GM19043 (cell line): ENCODE measurements at regions not wholly inside any gene's neighbourhood (a gene's known extent, or its start where the extent isn't known, plus 50 kb on each side); places are given as distances from the start of the nearest gene placed in this dataset.

Experiments
- ATAC-seq: cut with Tn5 transposase; IDR thresholded peaks from one replicate; pipeline ENCODE4 v1.9.1; 2021; ENCODE audit warnings: low read depth; ENCODE audit not compliant: unreplicated experiment

DNA sequence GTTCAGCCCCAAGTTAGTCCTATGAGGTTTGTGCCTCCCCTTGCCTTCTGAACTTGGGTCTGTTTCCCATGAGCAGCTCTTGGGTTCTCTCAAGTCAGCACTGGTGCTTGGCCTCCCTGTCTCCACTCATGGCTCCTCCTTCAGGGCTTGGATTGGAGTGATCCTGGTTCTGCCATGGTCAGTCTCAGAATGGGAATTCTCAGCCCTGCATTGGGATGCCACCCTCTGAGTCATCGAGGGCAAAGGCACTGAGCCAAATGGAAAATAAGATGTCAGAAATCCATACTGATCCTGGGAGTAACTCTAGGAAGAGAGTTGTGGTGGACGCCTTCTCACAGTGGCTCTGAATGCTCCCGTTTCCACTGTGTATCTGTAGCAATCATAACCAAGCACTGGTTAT is 233.4 kb upstream of the HABP2 start:
- no peak for ATAC-seq

DNA sequence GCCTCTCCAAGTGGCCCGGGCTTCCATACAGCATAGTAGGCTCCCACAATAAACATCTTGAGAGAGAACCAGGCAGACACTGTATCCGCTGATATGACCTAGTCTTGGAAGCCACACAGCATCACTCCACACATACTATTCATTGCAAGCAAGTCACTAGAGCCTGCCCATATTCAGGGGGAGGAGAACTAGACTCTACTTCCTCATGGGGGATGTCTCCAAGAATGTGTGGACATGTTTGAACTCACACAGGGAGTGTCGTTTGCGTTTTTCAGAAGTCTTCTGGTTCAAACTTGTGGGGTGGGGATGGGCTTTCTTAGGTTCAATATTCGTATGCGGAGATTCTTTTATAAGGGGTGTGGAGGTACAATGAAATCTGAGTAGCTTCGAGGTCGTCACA is 232.6 kb upstream of the HABP2 start:
- ATAC-seq: no peak

- no peak for ATAC-seq
These were observed 231.9 kb upstream of the HABP2 start for GRCh38 chr10:113320987-113321386.

DNA sequence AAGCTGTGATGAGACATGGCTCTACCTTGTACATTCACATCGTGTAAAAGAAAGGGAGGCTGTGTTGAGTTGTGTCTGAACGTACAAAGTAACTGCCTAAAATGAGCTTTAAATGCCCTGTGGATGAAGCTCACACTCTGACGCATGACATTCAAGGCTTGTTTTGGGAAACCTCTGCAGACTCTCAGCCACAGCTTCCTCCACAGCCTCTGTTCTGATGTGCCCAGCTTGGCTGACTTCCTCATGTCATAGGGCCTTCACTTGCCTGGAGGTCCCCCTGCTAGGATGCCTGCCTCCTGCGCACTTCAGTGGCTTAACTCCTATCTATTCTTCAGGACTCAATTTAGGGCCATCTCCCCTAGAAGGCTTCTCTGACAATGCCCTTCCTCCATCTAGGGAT is 230.0 kb upstream of the HABP2 start:
- ATAC-seq: no peak

- ATAC-seq: no peak
These were observed 228.9 kb upstream of the HABP2 start for GRCh38 chr10:113323985-113324384.

GRCh38 chr10:113326160-113327111 is 226.4 kb upstream of the HABP2 start:
- ATAC-seq: peak; percentile 91

- no peak for ATAC-seq
These were observed 223.7 kb upstream of the HABP2 start for GRCh38 chr10:113329121-113329596.

GRCh38 chr10:113331961-113332360 is 220.9 kb upstream of the HABP2 start:
- no peak for ATAC-seq

DNA sequence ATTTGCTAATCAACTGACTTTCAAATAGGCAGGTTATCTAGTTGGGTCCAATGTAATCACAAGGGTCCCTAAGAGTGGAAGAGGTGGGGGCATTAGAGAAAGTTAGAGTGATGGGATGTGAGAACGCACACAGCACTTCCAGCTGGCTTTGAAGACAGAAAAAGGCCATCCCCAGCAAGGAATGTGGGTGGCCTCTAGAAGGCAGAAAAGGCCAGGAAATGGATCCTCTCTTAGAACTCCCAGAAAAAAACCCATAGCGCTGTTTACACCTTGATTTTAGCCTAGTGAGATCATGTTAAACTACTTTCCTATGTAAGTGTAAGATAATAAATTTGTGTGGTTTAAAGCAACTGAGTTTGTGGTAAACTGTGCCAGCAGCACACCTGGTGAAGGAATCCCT is 219.5 kb upstream of the HABP2 start:
- ATAC-seq: no peak

GRCh38 chr10:113335592-113335991 is 217.3 kb upstream of the HABP2 start:
- ATAC-seq: no peak

DNA sequence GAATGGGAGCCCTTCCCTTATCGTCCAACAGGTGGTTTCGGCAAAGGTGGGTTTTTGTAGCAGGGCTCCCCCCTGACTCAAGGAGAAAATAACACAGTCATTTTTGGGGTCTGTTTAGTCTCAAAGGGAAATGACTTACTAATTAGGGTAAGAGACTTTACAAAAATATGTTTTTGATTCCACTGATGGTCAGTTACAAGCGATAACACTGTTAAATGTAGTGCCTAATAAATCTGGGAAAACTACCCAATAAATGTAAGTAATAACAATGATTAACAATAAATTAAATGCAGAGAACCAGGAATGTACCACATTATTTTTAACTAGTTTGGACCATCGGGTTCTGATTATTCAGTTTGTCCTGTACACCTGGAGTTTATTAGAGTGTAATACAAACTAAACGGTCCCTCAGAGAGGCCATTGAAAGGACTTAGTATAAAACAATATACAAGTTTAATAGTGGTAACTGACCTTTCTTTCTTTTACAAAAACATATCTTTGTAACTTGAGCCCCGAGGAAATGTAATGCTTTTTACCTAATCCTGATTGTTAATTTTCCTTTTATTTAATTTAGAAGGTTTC is 216.2 kb upstream of the HABP2 start:
- ATAC-seq: no peak

DNA sequence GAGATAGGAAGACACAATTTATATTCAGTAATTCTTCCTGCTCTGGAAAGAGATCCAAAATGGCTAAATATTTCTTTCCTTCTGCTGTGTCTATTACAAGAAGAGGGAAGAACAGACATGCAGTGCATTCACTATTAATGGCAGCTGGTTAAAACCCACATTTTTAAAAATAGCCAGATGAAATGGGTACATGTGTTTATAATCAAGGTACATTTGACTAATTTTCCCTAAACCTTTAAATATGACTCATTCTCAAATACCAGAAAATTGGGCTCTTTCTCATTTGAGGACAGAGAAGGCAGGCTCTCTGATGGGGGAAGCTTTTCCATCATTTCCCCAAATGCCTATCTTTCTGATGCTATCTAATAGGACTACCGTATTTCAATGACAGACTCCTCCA is 215.7 kb upstream of the HABP2 start:
- no peak for ATAC-seq

DNA sequence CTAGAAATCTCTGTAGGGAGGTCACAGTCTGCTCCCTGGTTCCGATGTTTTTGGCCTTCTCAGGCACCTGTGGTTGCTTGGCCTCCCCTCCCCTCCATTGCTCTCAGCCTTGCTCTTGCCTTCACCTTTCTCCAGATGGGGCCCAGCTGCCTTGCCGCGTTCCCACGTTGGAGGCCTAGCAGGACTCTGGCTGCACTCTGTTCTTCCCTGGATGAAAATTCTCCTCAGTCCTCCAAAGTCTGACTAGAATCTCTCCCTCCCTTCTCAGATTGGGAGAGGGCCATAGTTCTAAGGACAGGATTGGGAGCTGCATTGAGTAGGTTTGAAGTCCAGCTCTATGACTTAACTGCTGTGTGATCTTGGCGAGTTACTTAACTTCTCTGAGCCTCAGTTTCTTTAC is 213.7 kb upstream of the HABP2 start:
- ATAC-seq: no peak

DNA sequence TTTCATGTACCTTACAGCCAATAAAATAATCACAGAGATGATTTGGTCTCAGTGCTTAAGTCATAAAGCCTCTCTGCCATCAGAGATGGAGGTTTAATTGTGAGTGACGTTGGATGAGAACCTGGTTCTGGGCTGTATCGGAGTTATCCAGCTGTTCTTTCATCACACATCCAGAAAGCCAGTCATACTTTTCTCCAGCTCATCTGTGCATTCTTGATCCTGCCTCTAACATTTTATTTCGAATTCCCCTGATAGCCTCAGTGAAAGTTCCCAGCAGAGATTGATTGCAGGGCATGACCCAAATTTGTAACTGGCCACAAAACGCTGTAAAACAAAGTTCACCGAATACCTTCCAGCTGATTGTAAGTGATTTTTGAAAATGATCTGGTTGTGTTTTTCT is 212.6 kb upstream of the HABP2 start:
- no peak for ATAC-seq

DNA sequence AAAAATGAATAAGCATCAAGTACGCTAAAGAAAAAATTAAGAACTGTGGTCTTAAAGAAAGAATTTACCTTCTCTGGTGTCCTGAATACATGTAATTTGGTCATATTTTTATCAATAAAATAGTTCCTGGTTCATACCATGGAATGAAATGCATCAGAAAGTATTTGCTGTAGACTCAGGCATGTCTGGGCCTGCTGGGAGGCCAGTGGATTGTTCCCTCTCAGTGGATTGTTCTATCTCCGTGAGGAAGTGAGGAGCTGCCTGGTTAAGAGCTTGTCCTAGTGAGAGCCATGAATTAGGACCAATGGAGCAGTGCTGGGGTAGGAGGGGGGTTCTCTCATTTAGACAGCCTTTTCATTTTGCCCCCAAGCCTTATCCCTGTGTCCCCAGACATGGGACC is 211.7 kb upstream of the HABP2 start:
- ATAC-seq: no peak

- ATAC-seq: no peak
These were observed 206.8 kb upstream of the HABP2 start for GRCh38 chr10:113345826-113346624.

GRCh38 chr10:113347508-113347907 is 205.3 kb upstream of the HABP2 start:
- no peak for ATAC-seq

DNA sequence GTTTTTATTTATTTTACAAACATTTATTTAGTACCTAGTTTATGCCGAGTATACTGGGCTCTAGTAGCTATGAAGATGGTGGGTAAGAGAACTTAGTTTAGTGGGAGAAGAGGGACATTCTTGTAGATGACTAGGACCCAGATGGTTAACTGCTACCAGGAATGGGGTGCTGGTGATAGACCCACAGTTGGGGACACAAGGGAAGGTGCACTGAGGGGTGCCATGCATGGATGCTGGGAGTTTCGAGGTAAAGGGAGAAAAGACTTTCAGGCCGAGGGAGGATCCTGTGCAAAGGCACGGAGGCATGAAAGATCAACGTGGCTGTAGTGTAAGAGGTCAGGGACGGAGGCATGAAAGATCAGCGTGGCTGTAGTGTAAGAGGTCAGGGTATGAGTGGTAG is 204.2 kb upstream of the HABP2 start:
- ATAC-seq: no peak

DNA sequence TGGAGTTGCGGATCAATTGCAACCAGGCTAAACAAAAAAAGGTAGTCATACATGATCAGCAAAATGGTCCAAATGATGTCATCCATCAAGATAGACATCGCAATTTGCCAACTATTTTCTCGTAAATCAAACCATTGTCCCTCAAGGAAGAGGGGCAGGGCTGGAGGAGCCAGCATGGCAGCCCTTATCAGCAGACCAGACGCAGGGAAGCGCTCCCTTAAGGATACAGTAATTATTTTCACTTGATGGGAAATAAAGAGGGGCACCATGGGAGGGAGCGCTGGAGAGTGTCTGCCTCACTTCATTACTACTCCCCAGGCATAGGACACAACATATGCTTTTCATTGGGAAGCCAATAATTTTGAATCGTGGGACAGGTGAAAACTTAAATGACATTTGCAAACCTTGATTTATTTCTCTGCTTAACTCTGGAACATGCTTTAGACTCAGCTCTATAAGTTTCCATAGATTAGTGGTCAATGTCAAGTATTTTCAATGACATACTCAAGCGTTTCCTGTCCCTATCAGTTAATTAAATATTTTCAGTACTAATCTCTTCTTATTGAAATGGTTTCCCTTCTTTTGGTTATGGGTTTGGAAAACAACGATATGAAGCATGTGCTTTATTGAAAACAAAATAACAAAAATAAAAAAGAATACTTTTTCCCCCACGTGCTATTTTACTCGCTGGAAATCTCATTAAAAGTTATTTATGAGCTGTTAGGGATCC is 202.4 kb upstream of the HABP2 start:
- ATAC-seq: no peak

DNA sequence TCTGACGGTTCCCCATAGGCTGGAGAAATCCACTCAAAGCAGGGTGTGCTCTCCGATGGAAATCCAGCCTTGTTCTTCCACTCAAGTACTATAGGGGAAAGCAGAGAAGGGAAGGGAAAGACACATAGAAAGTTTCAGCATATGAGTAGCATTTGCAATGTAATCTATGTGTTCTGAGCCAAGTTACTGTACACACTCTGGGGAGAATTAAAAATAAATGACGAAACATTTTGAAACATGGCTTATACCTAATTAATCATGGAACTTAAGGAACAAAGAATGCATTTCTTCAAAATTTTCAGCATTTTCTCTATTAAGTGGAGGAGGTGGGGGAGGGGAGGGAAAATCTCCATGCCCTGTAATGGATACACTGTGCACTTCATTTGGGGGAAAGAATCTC is 198.1 kb upstream of the HABP2 start:
- ATAC-seq: no peak
